OCI-LY7 (cell line): ENCODE measurements at regions not wholly inside any gene's neighbourhood (a gene's known extent, or its start where the extent isn't known, plus 50 kb on each side); places are given as distances from the start of the nearest gene placed in this dataset.

Experiments
- EZH2phosphoT487 ChIP-seq: fragments of 200-600 bp; sonication (generic); IDR thresholded peaks from 2 replicates; pipeline ENCODE4 v1.6.1; 2018; ENCODE audit warnings: low read depth, borderline replicate concordance, mild to moderate bottlenecking, mixed run types, antibody characterized with exemption, low read length, moderate library complexity, mixed read lengths
- TF ChIP-seq, protein P1 (sequence below): fragments of 200-600 bp; sonication (generic); conservative IDR thresholded peaks from 2 replicates; pipeline ENCODE4 v1.5.1; 2014; ENCODE audit warnings: mild to moderate bottlenecking, antibody characterized with exemption, low read length, moderate library complexity, mixed read lengths

DNA sequence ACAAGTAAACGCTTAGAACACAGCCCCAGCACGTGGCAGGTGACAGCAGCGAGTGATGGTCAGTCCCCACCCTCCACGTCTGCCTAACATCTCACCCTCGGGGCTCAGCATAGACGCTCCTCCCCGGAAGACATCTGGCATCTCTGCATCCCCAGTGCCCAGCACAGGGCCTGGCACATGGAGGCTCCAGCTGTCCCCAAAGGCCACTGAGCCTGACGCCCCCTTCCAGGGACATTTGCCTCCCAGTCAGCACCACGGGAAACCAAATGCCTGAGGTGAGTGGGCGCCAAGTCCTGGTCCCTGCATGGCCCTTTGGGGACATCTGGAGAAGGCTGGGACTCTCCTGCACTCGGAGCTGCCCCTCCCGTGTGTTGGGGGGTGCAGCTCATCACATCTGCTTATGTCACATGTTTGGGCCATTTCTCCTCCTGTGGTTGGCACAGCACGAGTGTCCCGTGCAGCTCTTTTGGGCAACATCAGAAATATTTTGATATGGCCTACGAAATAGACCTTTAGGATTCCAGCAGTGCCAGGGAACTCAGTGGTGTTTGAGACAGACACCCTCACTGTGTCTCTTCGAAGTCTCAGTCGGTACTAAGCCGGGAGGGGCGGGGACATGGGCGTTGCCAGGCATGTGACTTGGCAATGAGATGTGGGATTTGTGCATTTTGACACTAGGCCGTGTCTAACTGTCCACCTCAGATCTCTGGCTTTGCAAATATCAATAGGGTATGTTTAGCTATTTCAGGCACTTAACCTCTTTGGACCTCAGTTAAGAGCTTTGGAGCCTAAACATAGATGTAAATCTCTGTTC is 315.0 kb downstream of the PTPRU start:
- TF ChIP-seq, protein P1, sequence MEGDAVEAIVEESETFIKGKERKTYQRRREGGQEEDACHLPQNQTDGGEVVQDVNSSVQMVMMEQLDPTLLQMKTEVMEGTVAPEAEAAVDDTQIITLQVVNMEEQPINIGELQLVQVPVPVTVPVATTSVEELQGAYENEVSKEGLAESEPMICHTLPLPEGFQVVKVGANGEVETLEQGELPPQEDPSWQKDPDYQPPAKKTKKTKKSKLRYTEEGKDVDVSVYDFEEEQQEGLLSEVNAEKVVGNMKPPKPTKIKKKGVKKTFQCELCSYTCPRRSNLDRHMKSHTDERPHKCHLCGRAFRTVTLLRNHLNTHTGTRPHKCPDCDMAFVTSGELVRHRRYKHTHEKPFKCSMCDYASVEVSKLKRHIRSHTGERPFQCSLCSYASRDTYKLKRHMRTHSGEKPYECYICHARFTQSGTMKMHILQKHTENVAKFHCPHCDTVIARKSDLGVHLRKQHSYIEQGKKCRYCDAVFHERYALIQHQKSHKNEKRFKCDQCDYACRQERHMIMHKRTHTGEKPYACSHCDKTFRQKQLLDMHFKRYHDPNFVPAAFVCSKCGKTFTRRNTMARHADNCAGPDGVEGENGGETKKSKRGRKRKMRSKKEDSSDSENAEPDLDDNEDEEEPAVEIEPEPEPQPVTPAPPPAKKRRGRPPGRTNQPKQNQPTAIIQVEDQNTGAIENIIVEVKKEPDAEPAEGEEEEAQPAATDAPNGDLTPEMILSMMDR: no peak
- TF ChIP-seq EZH2phosphoT487: no peak
